GM18951 (cell line): ENCODE measurements at regions not wholly inside any gene's neighbourhood (a gene's known extent, or its start where the extent isn't known, plus 50 kb on each side); places are given as distances from the start of the nearest gene placed in this dataset.

ENCODE experiments used
- POLR2A ChIP-seq: IDR thresholded peaks from 4 replicates; pipeline ENCODE4 v1.6.1; 2011; ENCODE audit warnings: mild to moderate bottlenecking; ENCODE audit not compliant: insufficient read length, insufficient read depth; ENCODE audit errors: extremely low read depth
- in situ Hi-C: fragments of 300-500 bp; cut with MboI; formaldehyde crosslinking; loops from one replicate; pipeline ENCODE4 v1.12.0; 2022; ENCODE audit warnings: low sequenced_read_pairs, mixed read lengths, inconsistent platforms; ENCODE audit not compliant: unreplicated experiment

DNA sequence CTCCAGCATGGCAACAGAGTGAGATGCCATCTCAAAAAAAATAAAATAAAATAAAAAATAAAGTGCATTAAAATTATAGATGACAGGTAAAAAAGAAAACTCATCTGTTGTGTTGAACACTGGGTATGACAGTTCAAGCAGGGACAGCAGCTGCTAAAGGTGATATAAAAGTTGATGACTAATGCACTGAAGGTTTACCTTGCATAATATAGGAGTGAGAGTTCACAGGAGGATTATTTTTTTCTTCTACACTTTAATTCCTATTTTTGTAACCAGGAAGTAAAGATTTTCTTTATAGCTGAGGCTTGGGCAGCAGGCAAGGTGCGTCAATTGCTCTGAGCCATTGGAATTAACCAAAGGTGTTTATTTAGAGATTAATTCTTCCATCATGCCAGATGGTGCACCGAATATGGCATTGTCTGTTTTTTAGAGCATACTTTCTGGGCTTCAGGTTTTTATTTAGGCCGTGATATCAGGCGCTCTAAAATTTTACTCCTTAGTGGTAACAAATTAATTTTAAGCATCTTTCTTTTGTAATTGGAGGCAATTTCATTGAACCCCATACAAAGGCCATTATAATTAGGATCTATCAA lies 337.0 kb upstream of the SLC10A2 start:
- TF ChIP-seq POLR2A, result no peak
- in situ Hi-C loops, result no loop called here

DNA sequence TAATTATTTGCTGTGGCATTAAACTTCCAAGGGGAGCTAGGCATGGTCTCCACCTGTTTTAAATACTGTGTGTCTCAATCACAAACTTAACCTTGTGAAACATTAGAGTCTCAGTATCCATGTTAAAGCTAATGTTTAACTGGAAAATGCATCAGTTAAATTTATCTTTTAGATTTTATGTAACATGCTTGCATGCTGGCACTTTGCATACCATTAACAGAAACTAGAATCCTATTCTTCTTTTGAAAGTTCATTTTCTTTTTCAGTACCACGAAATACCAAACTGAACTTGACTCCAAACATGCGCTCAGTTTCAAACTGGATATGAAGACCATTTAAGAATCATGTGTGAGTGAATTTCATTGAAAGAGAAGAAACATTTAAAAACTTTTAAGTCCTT lies 328.9 kb upstream of the SLC10A2 start:
- TF ChIP-seq POLR2A, result no peak
- in situ Hi-C loops, result no loop called here

DNA sequence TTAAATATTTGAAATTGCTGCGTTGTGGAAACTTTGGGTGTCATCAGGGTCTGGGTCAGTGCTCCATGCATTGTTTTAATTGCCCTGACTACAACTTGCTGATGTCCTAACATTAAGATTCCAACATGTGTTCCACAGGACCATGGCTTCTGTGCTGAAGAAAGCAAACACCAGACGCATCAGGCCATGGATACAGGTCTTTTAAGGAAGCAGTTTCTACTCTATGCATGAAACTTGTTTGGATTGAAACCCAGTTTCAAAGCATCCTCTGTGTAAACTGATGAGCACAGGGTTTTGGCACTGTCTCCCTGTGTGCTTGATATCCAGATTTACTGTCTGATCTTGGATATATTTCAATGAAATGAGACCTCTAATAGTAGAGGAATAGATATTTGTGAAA lies 328.4 kb upstream of the SLC10A2 start:
- no peak for TF ChIP-seq POLR2A
- in situ Hi-C loops, result no loop called here

DNA sequence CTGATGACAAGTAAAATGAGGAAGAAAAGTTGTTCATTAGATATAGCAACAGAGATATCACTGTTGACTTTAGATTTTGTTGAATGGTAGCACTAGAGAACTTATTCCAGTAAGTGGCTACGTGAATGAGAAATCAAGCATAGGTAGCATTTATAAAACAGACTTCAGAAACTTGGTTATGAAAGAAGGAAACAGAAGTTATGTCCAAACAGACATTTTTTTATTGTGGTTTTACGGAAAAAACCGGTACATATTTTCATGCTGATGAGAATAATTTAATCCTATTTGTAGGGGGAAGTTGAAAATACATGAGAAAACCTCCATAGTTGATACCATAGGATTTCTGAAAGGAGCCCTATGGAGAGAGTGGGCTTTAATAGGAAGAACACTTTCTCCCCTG lies 325.7 kb upstream of the SLC10A2 start:
- in situ Hi-C loops, result no loop called here
- TF ChIP-seq POLR2A, result no peak

DNA sequence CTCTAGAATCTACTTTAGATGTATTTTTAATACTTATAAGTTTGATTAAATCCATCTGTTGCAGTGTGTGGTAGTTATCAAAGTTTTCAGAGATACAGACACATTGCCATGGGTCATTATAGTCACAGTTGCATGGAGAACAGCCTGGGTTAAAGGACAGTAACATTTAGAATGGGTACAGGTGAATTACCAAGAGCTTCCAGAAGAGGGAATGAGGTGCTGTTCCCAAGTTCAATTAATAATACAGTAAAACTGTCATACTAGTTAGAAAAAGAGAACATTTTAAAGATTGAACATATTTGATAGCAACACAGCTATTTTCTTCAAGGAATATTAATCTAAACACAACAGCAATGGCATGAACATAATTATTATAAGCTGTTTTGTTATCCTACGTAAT lies 322.6 kb upstream of the SLC10A2 start:
- in situ Hi-C loops, result no loop called here
- TF ChIP-seq POLR2A, result no peak

DNA sequence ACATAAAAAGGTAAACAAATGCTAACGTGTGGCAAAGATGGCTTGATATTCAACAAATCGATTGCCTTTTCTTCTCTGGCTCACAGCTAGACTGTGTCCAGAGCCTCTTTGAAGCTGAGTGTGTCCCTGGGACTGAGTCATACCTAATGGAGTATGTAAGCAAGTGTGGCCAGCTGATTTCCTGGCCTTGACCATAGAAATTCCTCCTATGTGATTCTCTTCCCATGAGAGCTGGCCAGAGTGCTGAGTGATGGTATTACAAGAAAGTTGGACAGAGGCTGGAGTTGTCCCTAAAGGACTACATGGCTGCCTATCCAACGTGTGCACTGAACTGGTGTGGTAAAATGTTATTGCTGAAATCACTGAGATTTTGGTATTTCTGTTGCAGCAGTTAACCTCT lies 320.1 kb upstream of the SLC10A2 start:
- no peak for TF ChIP-seq POLR2A
- in situ Hi-C loops, result no loop called here

DNA sequence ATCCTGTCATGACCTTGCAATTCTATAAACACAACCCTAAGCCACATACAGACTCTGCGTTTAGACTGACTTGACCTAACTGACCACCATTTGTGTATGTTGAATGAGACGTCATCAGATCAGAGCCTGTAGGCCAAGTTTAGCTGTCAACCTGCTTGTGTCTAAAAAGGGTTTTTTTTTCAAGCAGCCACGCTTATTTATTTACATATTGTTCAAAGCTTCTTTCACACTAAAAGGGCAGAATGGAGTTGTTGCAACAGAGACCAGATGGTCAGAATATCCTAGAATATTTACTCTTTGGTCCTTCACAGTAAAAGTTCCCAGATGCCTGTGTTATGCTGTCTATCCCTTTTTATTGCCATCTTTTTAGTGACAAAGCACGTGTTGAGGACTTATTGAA lies 307.7 kb upstream of the SLC10A2 start:
- in situ Hi-C loops, result no loop called here
- no peak for TF ChIP-seq POLR2A

DNA sequence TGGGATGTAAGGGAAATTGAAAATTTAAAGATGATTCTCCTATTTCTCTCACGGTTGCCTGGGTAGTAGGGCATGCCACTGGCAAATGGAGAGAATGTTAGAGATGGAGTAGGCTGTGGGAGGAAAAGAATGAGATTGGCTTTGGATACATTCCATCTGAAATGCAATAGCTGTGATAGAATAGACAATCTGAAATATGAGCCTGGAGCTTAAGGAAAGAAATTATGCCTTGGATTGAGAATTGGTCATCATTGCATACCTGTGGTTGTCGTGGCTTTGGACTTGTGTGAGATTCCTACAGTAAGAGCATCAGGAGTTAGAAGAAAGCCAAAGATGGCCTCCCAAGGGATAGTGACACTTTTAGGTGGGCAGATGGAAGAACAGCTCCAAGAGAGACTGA lies 305.1 kb upstream of the SLC10A2 start:
- TF ChIP-seq POLR2A, result no peak
- in situ Hi-C loops, result no loop called here

DNA sequence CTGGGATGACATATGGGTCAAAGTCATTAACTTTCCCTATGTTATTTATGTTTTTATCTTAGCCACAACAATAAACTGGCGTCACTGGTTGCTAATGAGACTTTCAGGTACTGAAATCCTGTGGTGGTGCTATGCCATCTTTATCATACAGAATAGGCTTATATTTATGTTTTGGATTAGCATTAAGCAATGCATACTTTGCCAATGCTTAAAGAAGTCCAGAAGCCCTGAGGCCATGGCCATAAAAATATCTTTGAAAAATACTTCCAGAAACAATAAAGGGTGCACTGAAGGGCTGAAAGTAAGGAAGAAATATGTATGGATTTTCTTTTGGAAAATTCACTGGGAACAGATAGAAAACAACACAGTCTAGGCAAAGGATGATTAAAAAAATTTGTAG lies 304.6 kb upstream of the SLC10A2 start:
- in situ Hi-C loops, result no loop called here
- no peak for TF ChIP-seq POLR2A

DNA sequence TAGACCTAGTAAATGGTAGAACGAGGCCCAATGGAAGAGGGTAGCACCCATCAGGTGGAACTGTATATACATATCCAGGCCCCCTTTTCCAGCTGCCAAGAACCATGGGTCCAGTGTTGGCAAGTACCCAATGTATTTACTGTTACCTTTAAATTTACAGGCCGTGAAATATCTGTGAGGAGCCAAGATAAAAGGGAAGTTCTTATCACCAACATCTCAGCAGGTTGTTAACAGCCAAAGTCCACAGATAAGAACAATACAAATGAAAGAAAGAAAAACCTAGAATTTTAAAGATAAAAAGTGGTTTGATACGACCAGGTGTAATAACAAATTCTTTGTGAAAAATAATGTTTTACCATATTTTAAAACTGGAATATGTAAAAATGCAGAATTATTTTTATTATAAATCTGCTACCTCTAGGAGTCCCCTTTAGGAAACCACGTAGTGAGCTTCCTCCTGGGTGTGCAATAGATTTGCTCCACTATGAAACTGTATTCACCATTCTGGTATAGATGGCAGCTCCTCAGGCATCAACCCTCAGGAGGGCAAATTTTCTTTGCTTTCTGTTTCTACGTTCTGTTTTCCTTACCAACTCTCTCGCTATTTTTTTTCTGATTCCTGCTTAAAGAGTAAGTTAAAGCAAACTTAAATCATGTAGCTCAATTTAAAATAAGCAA lies 292.2 kb upstream of the SLC10A2 start:
- no peak for TF ChIP-seq POLR2A
- in situ Hi-C loops, result no loop called here

DNA sequence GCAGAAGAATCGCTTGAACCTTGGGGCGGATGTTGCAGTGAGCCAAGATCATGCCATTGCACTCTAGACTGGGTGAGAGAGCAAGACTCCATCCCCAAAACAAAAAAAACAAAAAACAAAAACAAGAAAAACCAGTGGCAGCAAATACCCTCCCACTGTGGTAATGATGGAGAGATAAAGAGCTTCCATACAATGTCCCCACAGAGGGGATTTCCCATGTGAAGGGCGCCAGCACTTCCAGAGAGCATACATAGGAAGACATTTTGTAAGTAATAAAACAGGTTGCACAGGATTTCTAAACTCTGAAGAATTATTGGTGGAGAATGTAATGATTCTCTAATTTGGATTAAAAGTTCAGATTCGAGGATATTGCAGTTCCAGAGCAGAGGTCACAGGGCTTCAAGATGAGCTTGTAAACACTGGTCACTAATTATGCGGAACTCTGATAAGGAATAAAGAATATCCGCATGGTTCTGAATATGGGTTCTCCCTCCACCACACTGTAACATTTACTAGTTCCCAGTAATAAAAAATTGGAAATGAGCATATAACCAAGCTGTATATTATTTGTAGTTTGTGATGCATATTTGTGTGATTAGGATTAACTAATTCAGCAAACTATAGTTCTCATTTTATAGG lies 290.1 kb upstream of the SLC10A2 start:
- TF ChIP-seq POLR2A, result no peak
- in situ Hi-C loops, result no loop called here

DNA sequence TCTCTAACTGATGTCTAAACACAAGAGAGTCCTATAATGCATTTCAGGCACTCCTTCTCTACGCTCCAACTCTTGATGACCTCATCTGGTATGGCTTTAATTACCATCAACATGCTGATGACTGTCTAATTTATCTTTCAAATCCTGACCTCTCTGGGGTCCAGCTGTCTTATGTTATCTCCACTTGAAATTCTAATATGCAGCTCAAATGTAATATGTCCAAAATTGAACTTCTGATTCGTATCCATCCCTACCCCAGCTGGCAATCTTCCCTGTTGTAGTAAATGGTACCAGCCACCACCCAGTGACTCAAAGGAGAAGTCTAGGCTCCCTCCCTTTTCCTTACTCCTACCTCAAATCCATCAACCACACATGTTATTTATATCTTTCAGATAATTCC lies 288.0 kb upstream of the SLC10A2 start:
- no peak for TF ChIP-seq POLR2A
- in situ Hi-C loops, result no loop called here

DNA sequence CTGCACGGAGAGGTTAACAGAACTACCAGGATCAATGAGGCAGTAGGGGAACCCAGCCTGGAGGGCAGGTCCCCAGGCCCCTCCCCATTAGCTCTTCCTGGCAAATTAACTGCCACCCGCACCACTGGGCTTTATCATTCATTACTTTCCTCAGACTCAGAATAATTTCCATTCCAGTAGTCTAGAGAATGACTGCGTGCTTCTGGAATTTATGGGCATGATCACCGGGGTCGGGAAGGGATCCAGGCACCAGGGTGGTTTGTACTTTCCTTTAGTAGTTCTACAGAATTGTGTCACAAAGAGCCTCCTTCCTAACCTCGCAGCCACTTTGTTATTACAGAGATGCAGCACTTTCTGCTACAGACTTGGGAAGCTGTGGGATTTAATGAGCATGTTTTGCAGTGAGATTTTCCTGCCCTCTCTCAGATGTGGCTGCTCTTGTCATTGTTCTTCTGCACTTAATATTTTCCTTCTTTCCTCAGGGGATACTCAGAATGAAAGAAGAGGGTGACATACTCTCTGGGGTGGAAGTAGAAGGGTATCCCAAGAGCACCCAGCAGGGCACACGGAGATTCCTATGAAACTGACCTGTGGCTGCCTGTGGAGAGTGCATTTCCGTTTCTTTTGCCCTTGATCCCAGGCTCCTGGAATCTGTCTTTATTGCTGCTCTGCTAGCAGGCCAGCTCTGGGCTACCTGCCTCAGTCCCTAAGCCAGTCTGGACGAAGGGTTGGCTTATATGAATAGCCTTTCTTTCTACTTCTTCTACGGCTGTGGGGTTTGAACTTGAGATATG lies 285.0 kb upstream of the SLC10A2 start:
- in situ Hi-C loops, result no loop called here
- TF ChIP-seq POLR2A, result no peak
